ENCODE measurements at regions not wholly inside any gene's neighbourhood (a gene's known extent, or its start where the extent isn't known, plus 50 kb on each side); places are given as distances from the start of the nearest gene placed in this dataset.

DNA sequence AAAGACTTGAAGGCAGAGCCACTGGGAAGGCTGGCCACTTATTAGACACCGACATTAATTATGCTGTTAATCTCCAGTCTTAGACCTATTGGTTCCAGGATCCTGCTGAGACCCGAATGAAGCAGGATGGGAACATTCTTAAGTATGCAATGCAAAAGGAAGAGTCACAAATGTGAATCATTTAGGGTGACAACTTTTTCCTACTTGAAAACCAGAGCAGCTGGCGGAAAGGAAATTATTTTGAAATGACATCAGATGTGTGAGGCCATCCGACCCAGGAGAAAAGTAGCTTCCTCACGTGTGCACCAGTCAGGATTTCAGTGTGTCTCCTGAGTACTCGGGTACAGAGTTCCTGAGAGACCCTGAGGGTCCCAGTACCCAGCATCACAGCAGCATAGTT is 222.9 kb upstream of the NCKAP5 start:
- TF ChIP-seq CTCF (IDR thresholded peaks at IDR 0.05) (no peak), POLR2A (IDR thresholded peaks at IDR 0.05) (no peak)

Measured in right lobe of liver (tissue), 4 donors.